HG02571 (cell line): ENCODE measurements at regions not wholly inside any gene's neighbourhood (a gene's known extent, or its start where the extent isn't known, plus 50 kb on each side); places are given as distances from the start of the nearest gene placed in this dataset.
"Not testable (repeated sequence)": the region's sequence is repeated elsewhere in the genome, so short reads cannot be mapped to it uniquely, and the experiment has no call there.

ENCODE experiments used
- ATAC-seq: cut with Tn5 transposase; IDR thresholded peaks from one replicate; pipeline ENCODE4 v1.9.1; 2021; ENCODE audit warnings: mild to moderate bottlenecking, moderate library complexity; ENCODE audit not compliant: unreplicated experiment

DNA sequence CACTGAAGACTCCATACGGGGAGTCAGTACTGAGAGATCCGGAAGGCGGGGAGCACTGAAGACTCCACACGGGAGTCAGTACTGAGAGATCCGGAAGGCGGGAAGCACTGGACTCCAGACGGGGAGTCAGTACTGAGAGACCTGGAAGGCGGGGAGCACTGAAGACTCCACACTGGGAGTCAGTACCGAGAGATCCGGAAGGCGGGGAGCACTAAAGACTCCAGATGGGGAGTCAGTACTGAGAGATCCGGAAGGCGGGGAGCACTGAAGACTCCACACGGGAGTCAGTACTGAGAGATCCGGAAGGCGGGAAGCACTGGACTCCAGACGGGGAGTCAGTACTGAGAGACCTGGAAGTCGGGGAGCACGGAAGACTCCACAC, 77.2 kb downstream of the DLL1 start:
- ATAC-seq: not testable (repeated sequence)

DNA sequence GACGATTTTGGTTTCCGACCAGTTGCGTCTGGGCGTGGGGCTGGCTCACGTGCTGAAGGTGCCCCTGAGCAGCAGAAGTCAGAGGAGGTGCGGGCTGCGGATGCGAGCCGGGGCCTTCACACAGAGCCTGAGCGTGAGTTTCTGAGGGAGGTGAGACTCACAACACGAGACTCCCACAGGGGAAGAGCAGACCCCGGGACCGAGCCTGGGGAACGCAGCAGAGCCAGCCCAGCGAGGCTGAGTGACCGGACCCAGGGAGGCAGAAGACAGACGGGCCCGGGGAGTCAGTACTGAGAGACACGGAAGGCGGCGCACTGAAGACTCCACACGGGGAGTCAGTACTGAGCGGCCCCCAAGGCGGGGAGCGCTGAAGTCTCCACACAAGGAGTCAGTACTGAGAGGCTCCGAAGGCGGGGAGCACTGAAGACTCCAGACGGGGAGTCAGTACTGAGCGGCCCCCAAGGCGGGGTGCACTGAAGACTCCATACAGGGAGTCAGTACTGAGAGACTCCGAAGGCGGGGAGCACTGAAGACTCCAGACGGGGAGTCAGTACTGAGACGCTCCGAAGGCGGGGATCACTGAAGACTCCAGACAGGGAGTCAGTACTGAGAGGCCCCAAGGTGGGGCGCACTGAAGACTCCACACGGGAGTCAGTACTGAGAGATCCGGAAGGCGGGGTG, 77.8 kb downstream of the DLL1 start:
- ATAC-seq: no peak

GRCh38 chr6:170212051-170212756, 78.7 kb downstream of the DLL1 start:
- ATAC-seq: no peak

- no peak for ATAC-seq
These were observed 79.4 kb downstream of the DLL1 start for GRCh38 chr6:170211404-170212025.

DNA sequence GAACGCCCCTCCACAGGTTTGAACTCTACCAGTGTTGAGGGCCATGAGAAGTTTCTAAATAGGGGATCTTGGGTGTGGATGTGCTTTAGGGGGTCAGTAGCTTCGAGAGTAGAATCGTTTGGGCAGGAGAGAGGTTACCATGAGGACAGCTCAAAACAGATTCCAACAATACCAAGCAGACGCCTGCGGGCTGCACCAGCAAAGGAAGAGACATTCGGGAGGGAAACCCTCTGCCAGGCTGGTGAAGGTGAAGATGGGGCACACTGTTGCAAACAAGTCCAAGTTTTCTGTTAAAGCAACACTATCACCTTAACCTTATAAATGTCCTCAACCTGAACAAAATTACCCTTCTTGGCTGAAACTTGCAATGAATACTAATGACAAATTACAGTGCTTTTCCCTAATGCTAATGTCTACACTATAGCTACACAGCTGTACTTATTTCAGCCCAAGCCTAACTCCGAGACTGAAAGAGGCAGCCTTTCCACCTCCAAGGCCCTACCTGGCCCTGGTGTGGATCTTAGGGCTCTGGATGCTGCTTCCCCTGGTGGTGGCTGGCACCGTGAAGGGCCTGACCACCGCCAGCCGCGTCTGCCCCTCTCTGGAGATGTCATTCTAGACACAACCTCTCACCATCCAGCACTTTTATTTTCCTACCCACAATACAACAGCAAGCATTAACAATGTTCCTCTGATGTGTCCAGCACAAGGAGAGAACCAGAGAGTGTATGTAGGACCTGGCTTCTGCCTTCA, 80.1 kb downstream of the DLL1 start:
- ATAC-seq: no peak

GRCh38 chr6:170210026-170210390, 80.9 kb downstream of the DLL1 start:
- ATAC-seq: no peak

- no peak for ATAC-seq
These were observed 81.4 kb downstream of the DLL1 start for GRCh38 chr6:170209354-170210025.

DNA sequence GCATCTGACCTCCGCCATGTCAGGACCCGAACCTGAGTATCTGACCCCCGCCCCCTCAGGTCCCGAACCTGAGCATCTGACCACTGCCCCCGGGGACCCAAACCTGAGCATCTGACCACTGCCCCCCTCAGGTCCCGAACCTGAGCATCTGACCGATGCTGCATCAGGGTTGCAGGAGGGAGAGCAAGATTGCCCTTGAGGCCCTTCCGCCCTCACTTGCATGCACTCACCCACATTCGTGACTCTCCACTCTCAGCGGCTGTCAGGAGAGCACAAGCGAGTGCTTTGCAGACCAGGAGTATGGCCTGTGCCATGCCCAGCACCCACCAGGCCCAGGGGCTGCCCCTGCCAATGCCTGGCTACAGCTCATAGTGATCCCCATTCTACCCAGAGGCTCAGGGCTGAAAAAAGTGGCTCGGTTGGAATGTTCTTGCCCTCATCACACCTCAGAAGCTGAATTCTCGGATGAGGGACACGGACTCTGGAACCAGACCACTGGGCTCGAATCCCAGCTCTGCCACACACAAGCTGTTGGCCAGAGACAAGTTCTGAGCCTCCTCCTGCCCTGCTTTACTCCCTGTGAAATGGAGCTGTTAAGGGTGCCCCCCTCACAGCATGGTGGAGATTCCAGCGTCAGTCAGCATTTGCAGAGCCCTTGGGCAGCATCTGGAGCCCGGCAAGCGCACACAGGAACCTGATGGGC, 82.1 kb downstream of the DLL1 start:
- ATAC-seq: no peak

DNA sequence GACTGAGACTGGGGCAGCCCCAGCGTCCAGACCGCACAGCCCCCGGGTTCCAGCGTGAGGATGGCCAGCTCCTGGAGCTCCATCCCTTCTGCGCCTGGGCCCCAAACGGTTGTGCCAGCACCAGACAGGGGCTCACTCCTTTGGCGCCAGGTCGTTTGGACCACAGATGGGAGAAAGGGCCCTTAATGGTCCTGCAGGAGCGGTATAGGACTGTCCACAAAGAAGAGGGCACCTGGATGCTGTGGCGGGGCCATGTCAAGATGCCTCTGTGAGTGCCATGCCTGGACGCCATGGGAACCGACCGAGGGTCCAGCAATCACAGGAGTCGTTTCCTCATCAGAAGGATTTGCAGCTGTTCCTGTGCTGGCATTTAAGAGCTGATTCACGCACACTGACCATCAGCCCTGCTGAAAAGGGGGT, 82.7 kb downstream of the DLL1 start:
- no peak for ATAC-seq

DNA sequence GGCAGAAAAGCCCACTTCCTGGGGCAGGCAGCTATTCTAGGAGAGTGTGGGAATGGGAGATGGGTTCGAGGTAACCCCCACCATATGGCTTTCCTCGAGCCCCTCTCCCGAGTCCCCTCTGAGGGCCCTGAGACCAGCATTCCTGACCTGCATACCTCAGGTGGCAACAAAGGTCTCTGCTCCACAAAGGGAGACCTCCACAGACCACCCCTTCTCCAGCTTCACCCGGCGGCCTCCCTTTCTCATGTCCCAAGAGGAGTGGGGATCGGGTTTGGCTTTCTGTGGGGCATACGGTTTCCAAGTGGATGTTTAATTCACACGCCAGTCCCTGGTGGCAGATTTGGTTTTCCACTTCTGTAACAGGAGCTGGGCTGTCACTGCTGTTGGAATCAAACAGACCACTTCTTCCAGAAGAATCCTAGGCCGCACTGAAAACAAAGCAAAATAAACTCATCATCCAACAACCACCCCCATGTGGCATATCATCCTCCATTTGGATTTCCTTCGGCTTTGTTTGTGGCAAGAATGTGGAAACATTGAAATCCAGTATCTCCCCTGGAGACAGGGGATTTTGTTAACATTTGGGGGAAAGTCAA, 83.2 kb downstream of the DLL1 start:
- no peak for ATAC-seq

GRCh38 chr6:170206851-170207431, 83.9 kb downstream of the DLL1 start:
- no peak for ATAC-seq

GRCh38 chr6:170206317-170206621, 84.6 kb downstream of the DLL1 start:
- no peak for ATAC-seq

- ATAC-seq: no peak
These were observed 85.2 kb downstream of the DLL1 start for GRCh38 chr6:170205534-170206316.

DNA sequence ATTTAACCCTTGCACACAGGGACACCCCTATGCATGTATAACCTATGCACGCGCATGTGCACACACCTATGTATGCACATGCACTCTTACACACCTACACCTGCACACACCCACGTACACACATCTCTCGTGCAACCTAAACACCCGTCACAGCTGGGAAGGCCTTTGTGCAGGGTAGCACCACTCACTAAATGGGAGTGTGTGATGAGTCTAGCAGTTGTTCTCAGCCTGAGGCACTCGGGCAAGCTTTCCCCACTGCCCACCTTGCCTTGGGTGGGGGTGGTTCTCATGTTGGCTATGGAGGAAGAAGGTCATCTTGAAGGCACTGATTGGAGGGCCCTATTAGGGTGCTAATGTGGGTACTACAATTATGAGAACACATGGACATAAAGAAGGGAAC, 85.8 kb downstream of the DLL1 start:
- no peak for ATAC-seq

GRCh38 chr6:170203212-170203611, 87.7 kb downstream of the DLL1 start:
- no peak for ATAC-seq

- no peak for ATAC-seq
These were observed 88.3 kb downstream of the DLL1 start for GRCh38 chr6:170202416-170203135.

GRCh38 chr6:170201361-170201760, 89.5 kb downstream of the DLL1 start:
- ATAC-seq: no peak

DNA sequence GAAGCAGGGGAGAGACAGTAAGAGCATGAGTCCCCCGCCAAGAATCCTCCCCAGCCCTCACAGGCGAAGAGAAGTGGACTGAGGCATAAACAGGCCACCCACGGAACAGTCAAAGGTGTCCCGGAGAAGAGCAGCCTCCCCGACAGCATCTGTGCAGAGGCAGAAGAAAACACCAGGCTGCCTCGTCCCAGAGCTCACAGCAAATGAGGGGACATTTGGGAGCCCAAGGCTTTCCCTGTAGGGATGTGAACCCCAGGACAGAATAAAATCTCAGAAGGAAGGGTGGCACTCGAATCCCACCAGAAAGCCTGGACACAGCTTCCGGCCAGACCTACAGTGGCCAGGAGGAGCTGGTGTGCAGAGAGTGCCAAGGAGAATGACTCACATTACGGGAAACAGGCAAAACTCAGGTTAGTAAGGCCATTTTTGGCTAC, 90.4 kb downstream of the DLL1 start:
- ATAC-seq: no peak
